GM12878 (cell line): ENCODE measurements at regions not wholly inside any gene's neighbourhood (a gene's known extent, or its start where the extent isn't known, plus 50 kb on each side); places are given as distances from the start of the nearest gene placed in this dataset.
A peak's percentile ranks its signal among the peaks of the same experiment; 100 is the strongest.

Source experiments
- ATAC-seq: fragments of 200-7000 bp; cut with Tn5 transposase; 3 replicates; pipeline ENCODE4 v1.9.1; 2020; ENCODE audit warnings: mild to moderate bottlenecking, moderate library complexity
- BruUV-seq: library from RNA; stranded (reverse); fragments of 400-500 nt; replicated peaks from 2 replicates; lab custom pipeline; 2021; lab: Mats Ljungman, UMichigan
- CTCF ChIA-PET: fragments of 300-600 bp; sonication (Branson Sonifier 250); formaldehyde crosslinking; extraction: SDS; loops from one replicate; lab custom pipeline; 2021; ENCODE audit warnings: inconsistent platforms; lab: Yijun Ruan, JAX
- POLR2A ChIA-PET: fragments of 350-600 bp; formaldehyde crosslinking; extraction: SDS; loops from one replicate; lab custom pipeline; 2021; ENCODE audit warnings: inconsistent platforms; lab: Charles Lee
- RAD21 ChIA-PET: fragments of 300-600 bp; sonication (Branson Sonifier 250); formaldehyde crosslinking; loops from one replicate; lab custom pipeline; 2023; ENCODE audit warnings: antibody characterized with exemption; ENCODE audit not compliant: unreplicated experiment; lab: Charles Lee
- SMC1A ChIA-PET: fragments of 300-600 bp; sonication (Branson Sonifier 250); formaldehyde crosslinking; loops from one replicate; lab custom pipeline; 2023; ENCODE audit not compliant: unreplicated experiment, uncharacterized antibody; lab: Charles Lee
- DNase-seq: peaks from one replicate; pipeline ENCODE4 v3.0.0-alpha.2; 2011; ENCODE audit warnings: low read depth, low spot score
- FAIRE-seq: peaks from 3 replicates; lab custom pipeline; 2011; peaks lifted over from hg19 to GRCh38; lab: Jason Lieb, UNC
- H2AFZ ChIP-seq: 2 replicates; pipeline ENCODE4 v1.6.0; 2011; ENCODE audit warnings: low read depth, low read length, control low read depth; ENCODE audit not compliant: control insufficient read depth
- H3K27ac ChIP-seq: 2 replicates; pipeline ENCODE4 v1.5.1; 2011; ENCODE audit warnings: control low read depth; ENCODE audit not compliant: control insufficient read depth, insufficient read depth
- H3K27me3 ChIP-seq, 2 experiments: replicated peaks in 1 of 2; 2 replicates each; pipeline versions ENCODE4 v1.6.0 to v1.6.1; 2011; ENCODE audit warnings: low read length in 1 of 2; ENCODE audit not compliant: control insufficient read depth in 2 of 2, insufficient read depth in 2 of 2
- H3K36me3 ChIP-seq, 2 experiments: 2 replicates each; pipeline ENCODE4 v1.5.1; 2011; ENCODE audit warnings: low read length in 1 of 2; ENCODE audit not compliant: control insufficient read depth in 2 of 2, insufficient read depth in 2 of 2
- H3K4me1 ChIP-seq: 2 replicates; pipeline ENCODE4 v1.6.1; 2011; ENCODE audit warnings: mild to moderate bottlenecking, low read length, moderate library complexity, mixed read lengths; ENCODE audit not compliant: control insufficient read depth, insufficient read depth
- H3K4me2 ChIP-seq: 2 replicates; pipeline ENCODE4 v1.6.0; 2011; ENCODE audit warnings: control low read depth; ENCODE audit not compliant: control insufficient read depth, insufficient read depth
- H3K4me3 ChIP-seq: fragments of 200-600 bp; sonication (generic); 2 replicates; pipeline ENCODE4 v1.5.1; 2016
- H3K79me2 ChIP-seq: 2 replicates; pipeline ENCODE4 v1.6.0; 2011; ENCODE audit warnings: low read length; ENCODE audit not compliant: control insufficient read depth, insufficient read depth
- H3K9ac ChIP-seq: 2 replicates; pipeline ENCODE4 v1.8.0; 2011; ENCODE audit warnings: low read length, control low read depth, mixed read lengths; ENCODE audit not compliant: control insufficient read depth, insufficient read depth
- H3K9me3 ChIP-seq: replicated peaks from 3 replicates; pipeline ENCODE4 v1.5.1; 2011; ENCODE audit warnings: mild to moderate bottlenecking, low read length; ENCODE audit not compliant: control insufficient read depth, insufficient read depth
- H4K20me1 ChIP-seq: 2 replicates; pipeline ENCODE4 v1.6.0; 2011; ENCODE audit not compliant: control insufficient read depth, insufficient read depth
- BACH1 ChIP-seq: fragments of 450-650 bp; IDR thresholded peaks from 2 replicates; pipeline ENCODE4 v1.6.1; 2017; ENCODE audit warnings: mild to moderate bottlenecking, borderline replicate concordance
- BHLHE40 ChIP-seq, 2 experiments: fragments of 450-650 bp in 1 of 2; IDR thresholded peaks; 2 replicates each; pipeline ENCODE4 v1.6.1; 2011 to 2017; ENCODE audit warnings: low read depth in 2 of 2, borderline replicate concordance in 1 of 2, improper control_type of control experiment in 1 of 2, low read length in 1 of 2, mild to moderate bottlenecking in 1 of 2
- FOXK2 ChIP-seq: fragments of 450-650 bp; IDR thresholded peaks from 2 replicates; pipeline ENCODE4 v1.6.1; 2017; ENCODE audit warnings: mild to moderate bottlenecking, moderate library complexity
- HDGF ChIP-seq: fragments of 450-650 bp; IDR thresholded peaks from 2 replicates; pipeline ENCODE4 v1.6.1; 2016; ENCODE audit warnings: antibody characterized with exemption
- JUNB ChIP-seq: IDR thresholded peaks from 2 replicates; pipeline ENCODE4 v1.6.1; 2016; ENCODE audit warnings: antibody characterized with exemption, mild to moderate bottlenecking
- PAX5 ChIP-seq: IDR thresholded peaks from 2 replicates; pipeline ENCODE4 v1.6.1; 2011; ENCODE audit warnings: low read depth, low read length, borderline replicate concordance
- SREBF1 ChIP-seq: IDR thresholded peaks from 2 replicates; pipeline ENCODE4 v1.6.1; 2012; ENCODE audit warnings: mild to moderate bottlenecking, low read length
- ZBED1 ChIP-seq: IDR thresholded peaks from 2 replicates; pipeline ENCODE4 v1.6.1; 2016; ENCODE audit warnings: borderline replicate concordance
- ZNF24 ChIP-seq: fragments of 450-650 bp; IDR thresholded peaks from 2 replicates; pipeline ENCODE4 v1.6.1; 2017; ENCODE audit warnings: antibody characterized with exemption, mild to moderate bottlenecking
- ZNF274 ChIP-seq: IDR thresholded peaks from one replicate; pipeline ENCODE4 v1.8.0; 2011; ENCODE audit not compliant: insufficient read length, insufficient read depth
- WGBS: methylation state at CpG from one replicate; pipeline ENCODE4 v1.1.6; 2016; ENCODE audit warnings: low lambda C conversion rate; ENCODE audit not compliant: insufficient replicate concordance, insufficient coverage; ENCODE audit errors: missing lambda C conversion rate; 5-methylcytosine and 5-hydroxymethylcytosine counted together
- in situ Hi-C: fragments of 300-500 bp; cut with MboI; formaldehyde crosslinking; loops from 9 replicates; pipeline ENCODE4 v1.14.3; 2018; ENCODE audit warnings: mixed read lengths
- intact Hi-C: fragments of 100-400 bp; cut with micrococcal nuclease; formaldehyde crosslinking; loops from one replicate; pipeline ENCODE4 v1.14.2; 2022; ENCODE audit not compliant: unreplicated experiment
- TF ChIP-seq, protein P1 (sequence below): fragments of 450-650 bp; IDR thresholded peaks from 2 replicates; pipeline ENCODE4 v1.6.1; 2017; ENCODE audit warnings: borderline replicate concordance
- TF ChIP-seq, protein P2 (sequence below): IDR thresholded peaks from 2 replicates; pipeline ENCODE4 v1.6.1; 2011; ENCODE audit warnings: borderline replicate concordance, low read depth, mild to moderate bottlenecking, moderate library complexity, mixed read lengths, low read length; ENCODE audit not compliant: insufficient read depth; ENCODE audit errors: extremely low read length
- TF ChIP-seq, protein P3 (sequence below): fragments of 450-650 bp; formaldehyde crosslinking; IDR thresholded peaks from 2 replicates; pipeline ENCODE4 v1.5.0; 2022; ENCODE audit warnings: mild to moderate bottlenecking, missing genetic modification characterization

DNA sequence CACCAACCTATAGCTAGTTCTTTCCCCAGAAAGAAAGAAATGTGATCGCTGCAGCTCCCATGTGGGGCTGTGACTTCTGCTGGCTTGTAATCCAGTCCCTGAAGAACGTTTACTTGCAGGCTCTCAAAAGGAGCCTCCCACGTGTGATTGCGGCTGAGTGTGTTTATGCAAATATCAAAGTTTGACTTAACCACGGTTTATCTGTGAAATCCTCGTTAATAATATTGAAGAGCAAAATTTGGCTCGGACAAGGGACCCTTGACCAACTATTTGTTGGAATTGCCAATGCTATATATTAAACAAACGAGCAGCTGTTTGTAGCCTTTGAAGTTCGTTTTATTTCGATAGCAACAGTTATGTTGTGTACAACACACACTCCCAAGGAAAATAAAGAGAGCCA lies 470.1 kb upstream of the NRP1 start:
- WGBS = 24% methylated on average over 10 of the region's 10 CpGs
- FAIRE-seq = no peak

DNA sequence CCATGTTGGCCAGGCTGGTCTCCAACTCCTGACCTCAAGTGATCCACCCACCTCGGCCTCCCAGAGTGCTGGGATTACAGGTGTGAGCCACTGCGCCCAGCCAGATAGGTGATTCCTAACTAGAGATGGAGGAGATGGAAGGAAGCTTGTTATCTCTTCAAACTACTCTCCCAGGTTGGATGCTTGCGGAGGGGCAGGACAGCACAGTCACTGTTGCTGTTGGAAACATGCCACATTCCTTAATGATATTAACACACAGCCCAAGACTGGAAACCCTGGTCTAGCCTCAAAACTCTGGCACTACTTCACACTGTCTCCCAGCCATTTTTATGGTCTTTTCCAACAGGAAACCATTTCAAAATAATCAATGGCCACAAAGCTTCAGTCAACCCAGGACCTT lies 468.8 kb upstream of the NRP1 start:
- Histone ChIP-seq H4K20me1 (no peaks in the 10 kb centered on the region), H2AFZ (no peak overlapping the region), H3K79me2 (no peaks in the 10 kb centered on the region), H3K9ac (no peak overlapping the region), H3K4me1 (no peaks in the 10 kb centered on the region), H3K27ac (no peak overlapping the region), H3K4me2 (no peak overlapping the region), H3K27me3 (no peaks in the 10 kb centered on the region), H3K36me3 (no peaks in the 10 kb centered on the region), H3K9me3 (no peaks in the 10 kb centered on the region), H3K4me3 (no peak overlapping the region)
- intact Hi-C loops (no loop called here), in situ Hi-C loops (no loop called here)
- ChIA-PET RAD21 (interaction anchor here (0.6 to 1.3 kb wide), 2 partner anchors 9 to 11 kb away, joined by 4 read pairs; no protein-coding TSS in a partner anchor), SMC1A (interaction anchor here (1.2 to 2.2 kb wide), 3 partner anchors 16 to 29 kb away, joined by 3 to 7 read pairs (median 3); no protein-coding TSS in a partner anchor), CTCF (interaction anchor here (1.0 kb wide), 1 partner anchor 476 kb away, joined by 3 read pairs; no protein-coding TSS in a partner anchor), POLR2A (interaction anchor here (0.6 to 1.0 kb wide), 2 partner anchors 31 to 716 kb away, joined by 3 read pairs; no protein-coding TSS in a partner anchor)
- no TSS peak for BruUV-seq
- ATAC-seq (no peak), DNase-seq (no peak), FAIRE-seq (no peak)
- WGBS = 32% methylated on average over 3 of the region's 3 CpGs
- TF ChIP-seq FOXK2 (no peak), PAX5 (no peak), ZNF24 (no peak), HDGF (no peak), ZBED1 (no peak), SREBF1 (no peak), JUNB (no peak), BACH1 (no peak)
- TF ChIP-seq, protein P1, sequence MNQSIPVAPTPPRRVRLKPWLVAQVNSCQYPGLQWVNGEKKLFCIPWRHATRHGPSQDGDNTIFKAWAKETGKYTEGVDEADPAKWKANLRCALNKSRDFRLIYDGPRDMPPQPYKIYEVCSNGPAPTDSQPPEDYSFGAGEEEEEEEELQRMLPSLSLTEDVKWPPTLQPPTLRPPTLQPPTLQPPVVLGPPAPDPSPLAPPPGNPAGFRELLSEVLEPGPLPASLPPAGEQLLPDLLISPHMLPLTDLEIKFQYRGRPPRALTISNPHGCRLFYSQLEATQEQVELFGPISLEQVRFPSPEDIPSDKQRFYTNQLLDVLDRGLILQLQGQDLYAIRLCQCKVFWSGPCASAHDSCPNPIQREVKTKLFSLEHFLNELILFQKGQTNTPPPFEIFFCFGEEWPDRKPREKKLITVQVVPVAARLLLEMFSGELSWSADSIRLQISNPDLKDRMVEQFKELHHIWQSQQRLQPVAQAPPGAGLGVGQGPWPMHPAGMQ = no peak
- TF ChIP-seq, protein P2, sequence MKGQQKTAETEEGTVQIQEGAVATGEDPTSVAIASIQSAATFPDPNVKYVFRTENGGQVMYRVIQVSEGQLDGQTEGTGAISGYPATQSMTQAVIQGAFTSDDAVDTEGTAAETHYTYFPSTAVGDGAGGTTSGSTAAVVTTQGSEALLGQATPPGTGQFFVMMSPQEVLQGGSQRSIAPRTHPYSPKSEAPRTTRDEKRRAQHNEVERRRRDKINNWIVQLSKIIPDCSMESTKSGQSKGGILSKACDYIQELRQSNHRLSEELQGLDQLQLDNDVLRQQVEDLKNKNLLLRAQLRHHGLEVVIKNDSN = no peak
- TF ChIP-seq, protein P3, sequence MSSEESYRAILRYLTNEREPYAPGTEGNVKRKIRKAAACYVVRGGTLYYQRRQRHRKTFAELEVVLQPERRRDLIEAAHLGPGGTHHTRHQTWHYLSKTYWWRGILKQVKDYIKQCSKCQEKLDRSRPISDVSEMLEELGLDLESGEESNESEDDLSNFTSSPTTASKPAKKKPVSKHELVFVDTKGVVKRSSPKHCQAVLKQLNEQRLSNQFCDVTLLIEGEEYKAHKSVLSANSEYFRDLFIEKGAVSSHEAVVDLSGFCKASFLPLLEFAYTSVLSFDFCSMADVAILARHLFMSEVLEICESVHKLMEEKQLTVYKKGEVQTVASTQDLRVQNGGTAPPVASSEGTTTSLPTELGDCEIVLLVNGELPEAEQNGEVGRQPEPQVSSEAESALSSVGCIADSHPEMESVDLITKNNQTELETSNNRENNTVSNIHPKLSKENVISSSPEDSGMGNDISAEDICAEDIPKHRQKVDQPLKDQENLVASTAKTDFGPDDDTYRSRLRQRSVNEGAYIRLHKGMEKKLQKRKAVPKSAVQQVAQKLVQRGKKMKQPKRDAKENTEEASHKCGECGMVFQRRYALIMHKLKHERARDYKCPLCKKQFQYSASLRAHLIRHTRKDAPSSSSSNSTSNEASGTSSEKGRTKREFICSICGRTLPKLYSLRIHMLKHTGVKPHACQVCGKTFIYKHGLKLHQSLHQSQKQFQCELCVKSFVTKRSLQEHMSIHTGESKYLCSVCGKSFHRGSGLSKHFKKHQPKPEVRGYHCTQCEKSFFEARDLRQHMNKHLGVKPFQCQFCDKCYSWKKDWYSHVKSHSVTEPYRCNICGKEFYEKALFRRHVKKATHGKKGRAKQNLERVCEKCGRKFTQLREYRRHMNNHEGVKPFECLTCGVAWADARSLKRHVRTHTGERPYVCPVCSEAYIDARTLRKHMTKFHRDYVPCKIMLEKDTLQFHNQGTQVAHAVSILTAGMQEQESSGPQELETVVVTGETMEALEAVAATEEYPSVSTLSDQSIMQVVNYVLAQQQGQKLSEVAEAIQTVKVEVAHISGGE = no peak

More for the DNA sequence above, 470.1 kb upstream of the NRP1 start:
- no peaks in the 10 kb centered on the region for H3K4me1 ChIP-seq
- H3K36me3 ChIP-seq = no peaks in the 10 kb centered on the region
- DNase-seq (no peak), ATAC-seq (peak; percentile 20; the same call in 1 of the 3 replicates)
- H3K27me3 ChIP-seq = no peaks in the 10 kb centered on the region
- H3K9me3 ChIP-seq = no peaks in the 10 kb centered on the region
- no peak overlapping the region for H3K27ac ChIP-seq
- H3K4me3 ChIP-seq = no peak overlapping the region
- H3K4me2 ChIP-seq = no peak overlapping the region
- no peaks in the 10 kb centered on the region for H4K20me1 ChIP-seq
- ChIA-PET RAD21 (interaction anchor here (1.3 to 1.4 kb wide), 2 partner anchors 9 to 28 kb away, joined by 4 to 6 read pairs; no protein-coding TSS in a partner anchor), SMC1A (interaction anchor here (1.1 to 1.4 kb wide), 6 partner anchors 13 to 214 kb away, joined by 3 to 6 read pairs (median 3); no protein-coding TSS in a partner anchor), POLR2A (interaction anchor here (0.6 kb wide), 1 partner anchor 46 kb away, joined by 4 read pairs; no protein-coding TSS in a partner anchor), CTCF (interaction anchor here (0.7 kb wide), 1 partner anchor 146 kb away, joined by 3 read pairs; no protein-coding TSS in a partner anchor)
- no peak overlapping the region for H3K9ac ChIP-seq
- in situ Hi-C loops (no loop called here), intact Hi-C loops (no loop called here)
- BruUV-seq = no TSS peak
- TF ChIP-seq ZNF274 (no peak), BHLHE40 (IDR thresholded peaks at IDR 0.05; ENCODE audit: borderline replicate concordance in 1 of 2, low read depth in 2 of 2, low read length in 1 of 2) (peak in 1 of 2 experiments; percentile 22; a peak in 1 of 4 replicates)
- H3K79me2 ChIP-seq = no peaks in the 10 kb centered on the region
- H2AFZ ChIP-seq = no peak overlapping the region
